HT1080 (cell line): ENCODE measurements at regions not wholly inside any gene's neighbourhood (a gene's known extent, or its start where the extent isn't known, plus 50 kb on each side); places are given as distances from the start of the nearest gene placed in this dataset.
"Not testable (repeated sequence)": the region's sequence is repeated elsewhere in the genome, so short reads cannot be mapped to it uniquely, and the experiment has no call there.

Experiments used
- DNase-seq: peaks from one replicate; pipeline ENCODE4 v3.0.0-alpha.2; 2015; ENCODE audit warnings: low read depth

- no peak for DNase-seq
Measured at GRCh38 chr4:148676344-148676743, 234.1 kb upstream of the NR3C2 start.

- DNase-seq: no peak
Measured at GRCh38 chr4:148674876-148675275, 232.7 kb upstream of the NR3C2 start.

GRCh38 chr4:148664636-148665035 lies 222.4 kb upstream of the NR3C2 start:
- DNase-seq: no peak

- no peak for DNase-seq
Measured at GRCh38 chr4:148654131-148654530, 211.9 kb upstream of the NR3C2 start.

GRCh38 chr4:148653681-148654080 lies 211.5 kb upstream of the NR3C2 start:
- DNase-seq: no peak

GRCh38 chr4:148651991-148652390 lies 209.8 kb upstream of the NR3C2 start:
- peak; percentile 11 for DNase-seq

GRCh38 chr4:148649652-148650331 lies 207.6 kb upstream of the NR3C2 start:
- DNase-seq: peak; percentile 46

- no peak for DNase-seq
Measured at GRCh38 chr4:148643851-148644250, 201.6 kb upstream of the NR3C2 start.

GRCh38 chr4:148642907-148643306 lies 200.7 kb upstream of the NR3C2 start:
- DNase-seq: no peak

GRCh38 chr4:148638079-148638478 lies 195.9 kb upstream of the NR3C2 start:
- not testable (repeated sequence) for DNase-seq

- not testable (repeated sequence) for DNase-seq
Measured at GRCh38 chr4:148637453-148637852, 195.2 kb upstream of the NR3C2 start.

GRCh38 chr4:148634476-148634875 lies 192.3 kb upstream of the NR3C2 start:
- DNase-seq: peak; percentile 64

GRCh38 chr4:148633720-148634119 lies 191.5 kb upstream of the NR3C2 start:
- no peak for DNase-seq

- DNase-seq: peak; percentile 26
Measured at GRCh38 chr4:148632476-148632875, 190.3 kb upstream of the NR3C2 start.

- peak; percentile 21 for DNase-seq
Measured at GRCh38 chr4:148630051-148630450, 187.8 kb upstream of the NR3C2 start.

- peak; percentile 77 for DNase-seq
Measured at GRCh38 chr4:148618856-148619255, 176.6 kb upstream of the NR3C2 start.

GRCh38 chr4:148608968-148609367 lies 166.8 kb upstream of the NR3C2 start:
- no peak for DNase-seq

GRCh38 chr4:148598418-148599207 lies 156.4 kb upstream of the NR3C2 start:
- DNase-seq: peak; percentile 23

GRCh38 chr4:148589182-148589581 lies 147.0 kb upstream of the NR3C2 start:
- DNase-seq: no peak

- DNase-seq: no peak
Measured at GRCh38 chr4:148575577-148575976, 133.4 kb upstream of the NR3C2 start.

GRCh38 chr4:148574911-148575310 lies 132.7 kb upstream of the NR3C2 start:
- no peak for DNase-seq

GRCh38 chr4:148574502-148574901 lies 132.3 kb upstream of the NR3C2 start:
- DNase-seq: no peak

GRCh38 chr4:148574066-148574465 lies 131.9 kb upstream of the NR3C2 start:
- DNase-seq: no peak
